ENCODE measurements at regions not wholly inside any gene's neighbourhood (a gene's known extent, or its start where the extent isn't known, plus 50 kb on each side); places are given as distances from the start of the nearest gene placed in this dataset.
"Not testable (repeated sequence)": the region's sequence is repeated elsewhere in the genome, so short reads cannot be mapped to it uniquely, and the experiment has no call there.

DNA sequence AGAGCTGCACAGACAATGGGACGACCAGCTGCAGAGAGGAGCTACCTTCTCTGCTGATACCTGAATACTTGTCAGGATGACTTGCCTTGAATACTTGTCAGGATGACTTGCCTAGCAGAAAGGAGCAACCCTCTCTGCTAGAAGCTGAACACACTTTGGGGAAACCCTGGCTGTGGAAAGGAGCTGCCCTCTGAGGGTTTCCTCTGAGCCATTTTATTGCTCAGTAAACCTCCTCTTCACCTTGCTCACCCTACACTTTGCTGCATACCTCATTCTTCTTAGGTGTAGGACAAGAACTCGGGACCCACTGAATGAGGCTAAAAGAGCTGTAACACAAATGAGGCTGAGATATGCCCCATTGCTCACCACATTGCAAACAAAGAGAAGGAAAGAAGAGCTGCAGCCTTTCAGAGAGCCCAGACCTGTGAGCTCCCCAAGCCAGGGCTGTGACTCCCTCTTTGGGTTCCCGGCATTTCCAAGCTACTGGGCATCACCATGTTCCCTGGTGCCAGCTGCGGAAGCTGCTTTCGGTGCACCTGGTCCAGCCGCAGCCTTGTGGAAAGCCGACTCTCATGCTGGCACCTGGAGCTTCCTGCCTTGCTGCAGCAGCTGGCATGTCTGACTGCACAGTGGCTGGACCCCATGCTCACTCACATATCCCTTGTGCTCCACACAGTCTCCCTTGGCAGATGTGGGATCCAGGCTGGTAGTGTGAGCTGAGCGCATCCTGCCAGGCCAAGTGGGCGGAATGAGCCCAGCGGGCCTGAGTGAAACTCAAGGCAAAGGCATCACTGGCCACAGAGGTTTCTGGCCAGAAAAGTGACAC, 106.7 kb upstream of the AHI1 start:
- no peak for DNase-seq (ENCODE audit: low read depth in 3 of 3, low spot score in 1 of 3)

DNA sequence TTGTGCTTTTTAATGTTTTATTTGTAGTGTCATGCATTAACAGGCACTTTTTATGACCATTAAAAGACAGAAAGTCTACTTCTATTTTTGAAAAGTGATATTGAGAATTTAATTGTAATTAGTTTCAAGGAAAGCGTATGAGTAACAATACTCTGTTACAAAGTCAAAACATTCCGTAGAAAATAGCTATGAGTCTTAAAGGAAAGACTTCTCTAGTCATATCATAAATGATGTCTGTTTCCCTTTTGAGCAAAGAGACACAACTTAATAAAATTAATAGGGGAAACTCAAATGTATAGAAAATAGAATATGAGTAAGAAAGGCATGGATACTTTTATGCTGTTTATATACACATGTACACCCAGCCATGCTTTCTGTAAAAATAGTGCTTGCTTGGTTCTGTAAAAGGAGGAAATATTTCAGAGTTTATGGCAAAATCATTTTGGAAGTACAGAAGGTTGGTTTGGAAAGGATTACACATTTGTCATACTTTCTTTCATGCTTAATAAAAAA, 107.8 kb upstream of the AHI1 start:
- DNase-seq (ENCODE audit: low read depth in 3 of 3, low spot score in 1 of 3) = no peak

DNA sequence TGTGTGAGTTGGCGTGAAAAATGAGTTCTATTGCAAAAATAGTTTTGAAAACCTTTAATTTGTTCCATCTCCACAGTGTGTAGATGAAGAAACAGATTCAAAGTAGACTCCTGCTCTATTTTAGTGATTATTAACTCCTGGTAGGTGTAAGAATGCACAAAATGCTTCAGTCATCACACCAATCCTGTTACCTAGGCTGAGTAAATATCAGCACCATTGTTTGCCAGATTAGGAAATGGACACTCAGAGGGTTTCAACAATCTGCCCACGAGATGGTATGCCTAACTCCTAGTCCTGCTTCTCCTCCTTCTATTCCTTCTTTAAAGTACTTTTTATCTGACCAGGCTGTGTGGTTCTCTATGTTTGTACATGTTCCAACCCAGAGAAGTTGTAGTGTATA, 108.9 kb upstream of the AHI1 start:
- no peak for DNase-seq (ENCODE audit: low read depth in 3 of 3, low spot score in 1 of 3)

DNA sequence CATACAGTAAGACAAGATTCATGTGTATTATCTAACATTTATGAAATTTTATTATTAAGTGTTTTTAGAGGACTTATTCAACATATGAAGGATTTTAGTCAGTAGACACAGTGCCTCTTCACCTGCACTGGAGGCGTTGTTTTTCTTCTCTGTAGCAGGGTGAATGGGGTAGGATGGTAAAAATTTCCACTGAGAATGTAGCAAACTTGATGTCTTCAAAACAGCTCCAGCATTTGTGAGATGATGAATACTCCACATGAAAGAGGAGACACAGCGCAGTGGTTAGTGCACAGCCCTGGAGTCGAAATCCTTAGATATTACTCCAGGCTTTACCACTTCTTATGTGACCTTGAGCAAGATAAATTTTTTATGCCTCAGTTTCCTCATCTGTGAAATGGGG, 110.5 kb upstream of the AHI1 start:
- DNase-seq (ENCODE audit: low read depth in 3 of 3, low spot score in 1 of 3) = no peak

DNA sequence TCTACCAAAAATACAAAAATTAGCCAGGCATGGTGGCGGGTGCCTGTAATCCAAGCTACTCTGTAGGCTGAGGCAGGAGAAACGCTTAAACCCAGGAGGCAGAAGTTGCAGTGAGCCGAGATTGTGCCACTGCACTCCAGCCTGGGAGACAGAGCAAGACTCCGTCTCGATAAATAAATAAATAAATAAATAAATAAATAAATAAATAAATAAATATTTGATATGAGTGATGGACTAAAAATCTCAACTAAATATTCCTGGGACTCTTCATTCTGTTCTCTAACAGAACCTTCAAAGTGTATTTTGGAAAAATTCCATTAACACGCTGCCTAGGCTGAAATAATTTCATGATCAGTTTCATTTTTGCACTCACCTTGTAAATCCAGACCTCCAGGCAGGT, 112.7 kb upstream of the AHI1 start:
- DNase-seq (ENCODE audit: low read depth in 3 of 3, low spot score in 1 of 3) = not testable (repeated sequence)

DNA sequence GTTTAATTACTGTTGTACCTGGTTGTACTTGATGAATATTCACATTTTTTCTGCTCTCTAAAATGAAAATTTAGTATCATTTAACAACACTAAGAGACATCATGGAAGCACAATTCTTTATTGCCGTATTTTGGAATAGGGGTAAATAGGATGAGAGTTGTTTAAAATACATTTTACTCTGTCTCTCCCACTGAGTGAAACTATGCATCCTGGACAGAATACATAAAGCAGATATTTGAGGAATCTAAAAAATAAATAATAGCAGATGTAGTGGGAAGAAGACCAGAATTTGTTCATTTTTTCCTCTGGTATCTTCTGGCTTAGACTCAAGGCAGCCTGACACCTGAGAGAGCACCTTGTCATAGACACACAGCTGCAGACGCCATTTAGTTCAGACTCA, 119.1 kb upstream of the AHI1 start:
- DNase-seq (ENCODE audit: low read depth in 3 of 3, low spot score in 1 of 3) = no peak

DNA sequence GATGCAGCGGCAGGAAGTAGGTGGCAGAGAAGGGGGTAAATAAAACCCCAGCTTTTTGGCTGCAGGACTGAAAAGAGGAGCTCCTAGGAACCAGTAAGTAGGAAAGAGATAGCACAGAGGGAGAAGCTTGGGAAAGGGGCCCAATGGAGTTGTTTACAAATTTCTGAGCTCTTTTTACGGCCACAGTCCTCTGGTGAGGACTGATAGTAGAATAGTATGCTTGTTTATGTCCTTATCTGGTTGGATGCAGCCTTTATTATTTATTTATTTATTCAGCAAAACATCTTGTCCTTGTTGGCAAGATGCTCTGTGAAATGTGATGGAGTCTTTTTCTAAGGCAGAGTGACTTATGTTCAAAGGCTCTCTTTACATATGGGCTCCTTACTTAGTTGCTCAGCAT, 119.7 kb upstream of the AHI1 start:
- no peak for DNase-seq (ENCODE audit: low read depth in 3 of 3, low spot score in 1 of 3)

DNA sequence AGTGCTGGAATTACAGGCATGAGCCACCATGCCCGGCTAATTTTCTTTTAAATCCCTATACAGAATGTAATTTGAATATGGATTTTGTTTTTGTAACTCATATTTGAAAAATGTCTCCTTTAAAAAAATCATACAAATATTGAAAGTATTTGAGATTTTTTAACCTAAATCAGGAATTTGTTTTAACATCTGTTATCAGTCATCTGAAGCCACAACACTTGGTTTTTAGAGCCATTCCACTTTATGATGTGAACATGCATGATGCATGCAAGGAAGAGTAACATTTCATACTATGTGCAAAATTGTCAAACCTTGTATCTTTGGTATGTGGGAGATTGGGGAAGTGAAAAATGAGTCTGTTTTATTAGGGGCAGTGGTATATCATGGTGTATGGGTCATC, 124.5 kb upstream of the AHI1 start:
- DNase-seq (ENCODE audit: low read depth in 3 of 3, low spot score in 1 of 3) = no peak

DNA sequence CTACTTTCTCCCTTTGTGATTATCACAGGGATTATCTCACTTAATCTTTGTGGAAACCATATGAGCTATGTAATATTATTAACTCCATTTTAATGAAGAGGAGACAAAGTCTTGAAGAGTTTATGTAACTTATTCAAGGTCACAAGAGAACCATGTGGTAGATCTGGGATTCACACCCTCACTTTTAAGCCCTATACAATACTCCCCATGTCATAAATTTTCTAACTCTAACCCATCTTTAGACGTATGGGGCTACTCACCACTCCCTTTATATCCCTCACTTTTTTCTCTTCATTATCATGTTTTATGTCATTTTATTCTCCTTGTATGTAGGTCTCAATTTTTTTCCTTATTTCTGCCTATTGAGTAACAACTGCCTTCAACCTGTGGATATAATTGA, 126.4 kb upstream of the AHI1 start:
- DNase-seq (ENCODE audit: low read depth in 3 of 3, low spot score in 1 of 3) = no peak

DNA sequence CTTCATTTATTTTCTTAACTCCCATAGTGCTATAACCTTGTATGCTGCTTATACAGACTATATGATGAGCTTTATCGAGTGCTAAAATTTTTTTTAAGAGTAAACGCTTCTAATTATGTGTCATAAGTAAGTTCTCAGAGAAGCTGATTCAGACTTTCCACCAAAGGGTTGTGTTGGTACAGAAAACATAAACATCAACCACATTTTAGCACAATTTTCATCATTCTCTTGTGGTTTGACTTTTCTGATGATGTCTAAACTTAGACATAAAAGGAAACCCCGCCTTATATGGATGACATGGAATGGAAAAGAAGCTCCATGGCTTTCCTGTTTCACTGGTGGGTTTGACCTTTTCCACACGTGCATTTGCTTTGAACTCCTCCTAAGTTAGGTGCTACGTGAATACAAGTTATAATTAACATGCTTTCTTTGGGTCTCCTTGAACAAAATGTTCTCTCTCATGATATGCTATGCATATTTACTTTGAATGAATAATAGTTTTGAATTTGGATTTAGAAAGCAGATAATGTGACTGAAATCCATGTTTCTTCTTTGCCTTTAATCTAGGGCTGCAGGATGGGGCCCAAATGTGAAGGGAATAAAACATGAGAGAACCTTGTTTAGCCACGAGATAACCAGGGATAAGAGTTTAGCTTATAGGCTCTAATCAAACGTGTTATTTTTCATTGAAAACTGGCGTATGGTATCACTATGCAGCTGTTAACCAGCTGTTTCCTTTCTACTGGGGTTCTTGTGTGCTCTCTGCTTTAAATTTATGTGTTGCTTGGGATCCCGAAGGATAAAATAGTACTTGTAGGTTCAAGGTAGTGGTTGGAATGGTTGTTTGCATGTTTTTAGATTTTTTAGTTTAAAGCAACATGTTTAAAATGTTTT, 127.1 kb upstream of the AHI1 start:
- no peak for DNase-seq (ENCODE audit: low read depth in 3 of 3, low spot score in 1 of 3)

DNA sequence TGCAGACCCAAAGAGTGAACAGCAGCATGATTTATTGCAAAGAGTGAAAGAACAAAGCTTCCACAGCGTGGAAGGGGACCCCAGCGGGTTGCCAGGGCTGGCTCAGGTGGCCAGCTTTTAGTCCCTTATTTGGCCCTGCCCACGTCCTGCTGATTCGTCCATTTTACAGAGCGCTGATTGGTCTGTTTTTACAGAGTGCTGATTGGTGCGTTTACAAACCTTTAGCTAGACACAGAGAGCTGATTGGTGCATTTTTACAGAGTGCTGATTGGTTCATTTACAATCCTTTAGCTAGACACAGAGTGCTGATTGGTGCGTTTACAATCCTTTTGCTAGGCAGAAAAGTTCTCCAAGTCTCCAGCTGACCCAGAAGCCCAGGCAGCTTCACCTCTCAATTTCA, 128.5 kb upstream of the AHI1 start:
- not testable (repeated sequence) for DNase-seq (ENCODE audit: low read depth in 3 of 3, low spot score in 1 of 3)

DNA sequence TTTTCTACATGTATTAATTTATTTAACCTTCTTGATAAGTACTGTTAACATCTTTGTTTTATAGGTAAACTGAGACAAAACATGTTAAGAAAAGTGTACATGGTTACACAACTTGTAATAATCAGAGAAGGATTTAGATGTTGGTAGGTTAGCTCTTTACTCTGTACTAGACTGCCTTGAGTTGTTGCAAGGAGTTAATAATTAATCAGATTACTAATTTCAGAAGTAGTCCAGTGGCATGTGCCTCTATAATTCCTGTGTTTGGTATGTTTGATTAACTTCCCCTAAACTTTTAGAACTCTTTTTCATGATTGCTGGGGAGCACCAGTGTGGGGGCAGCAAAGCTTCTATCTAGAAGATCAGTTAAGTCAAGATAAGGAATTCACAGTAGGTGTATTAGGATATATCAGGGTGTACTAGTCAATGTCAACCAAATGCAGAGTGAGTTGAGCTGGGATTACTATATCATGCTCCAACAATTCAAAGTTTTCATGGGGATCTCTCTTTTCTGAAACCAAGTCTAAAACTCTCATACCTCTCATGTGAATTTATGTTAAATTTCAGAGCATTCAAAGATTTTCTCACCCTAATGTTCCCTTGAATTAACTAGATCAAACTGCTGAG, 129.7 kb upstream of the AHI1 start:
- no peak for DNase-seq (ENCODE audit: low read depth in 3 of 3, low spot score in 1 of 3)

DNA sequence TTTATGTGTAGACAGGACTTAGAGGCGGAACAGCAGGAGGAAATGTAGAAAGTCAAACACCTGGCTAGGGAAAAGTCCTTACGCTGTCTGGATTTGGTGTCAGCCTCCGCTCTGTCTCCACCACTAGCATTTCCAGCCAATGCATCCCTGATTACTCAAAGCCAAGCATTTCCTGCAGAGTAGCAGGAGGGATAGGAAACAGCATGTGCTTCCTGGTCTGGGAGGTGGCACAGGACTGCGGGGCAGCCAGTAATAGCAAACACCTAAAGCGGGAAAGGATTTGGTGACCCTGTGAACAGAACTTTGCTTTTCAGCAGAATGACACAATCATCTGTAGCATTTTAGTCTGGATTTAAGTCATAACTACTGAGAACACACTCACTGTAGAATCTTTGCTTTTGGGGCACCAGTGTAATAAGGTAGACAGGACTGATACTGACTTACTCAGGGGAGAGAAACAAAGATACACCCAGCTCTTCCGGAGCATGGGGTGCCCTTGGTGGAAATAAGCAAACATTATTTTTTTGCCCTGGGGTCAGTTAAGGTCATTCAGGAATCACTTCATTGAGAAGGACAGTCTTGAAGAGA, 133.3 kb upstream of the AHI1 start:
- no peak for DNase-seq (ENCODE audit: low read depth in 3 of 3, low spot score in 1 of 3)

DNA sequence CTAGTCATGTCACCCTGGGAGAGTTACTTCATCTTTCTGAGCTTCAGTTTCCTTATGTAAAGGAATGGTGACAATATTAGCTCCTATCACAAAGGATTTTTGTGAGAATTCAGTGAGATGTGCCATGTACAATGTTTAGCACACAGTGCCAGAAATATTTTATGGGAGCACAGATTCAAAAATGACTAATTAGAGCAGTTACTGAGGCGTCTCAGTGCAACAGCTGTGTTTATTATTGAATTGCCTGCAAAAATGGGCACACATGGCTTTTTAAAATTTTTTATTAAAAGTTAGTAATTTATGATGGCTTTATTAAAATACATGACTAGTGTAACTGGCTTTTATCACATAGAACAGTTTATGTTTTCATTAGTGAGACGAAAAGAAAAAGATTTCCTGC, 134.3 kb upstream of the AHI1 start:
- DNase-seq (ENCODE audit: low read depth in 3 of 3, low spot score in 1 of 3) = no peak

DNA sequence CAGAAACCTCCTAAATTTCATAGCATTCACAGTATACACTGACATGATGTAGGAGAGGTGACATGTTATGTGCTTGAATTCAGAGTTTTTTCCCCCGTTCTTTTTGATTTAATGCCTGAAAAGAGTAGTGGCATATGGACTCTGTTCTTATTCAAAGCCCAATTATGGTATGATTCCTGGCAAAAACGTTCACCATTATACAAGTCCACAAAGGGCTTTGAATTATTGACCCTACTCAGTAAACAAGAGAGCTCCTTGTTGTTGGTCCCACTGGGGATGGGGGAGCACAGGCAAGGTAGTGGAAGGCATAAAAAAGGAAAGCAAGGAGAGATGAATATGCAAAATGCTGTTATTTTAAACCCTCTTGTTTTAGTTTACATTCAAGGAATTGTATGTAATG, 136.0 kb upstream of the AHI1 start:
- no peak for DNase-seq (ENCODE audit: low read depth in 3 of 3, low spot score in 1 of 3)

DNA sequence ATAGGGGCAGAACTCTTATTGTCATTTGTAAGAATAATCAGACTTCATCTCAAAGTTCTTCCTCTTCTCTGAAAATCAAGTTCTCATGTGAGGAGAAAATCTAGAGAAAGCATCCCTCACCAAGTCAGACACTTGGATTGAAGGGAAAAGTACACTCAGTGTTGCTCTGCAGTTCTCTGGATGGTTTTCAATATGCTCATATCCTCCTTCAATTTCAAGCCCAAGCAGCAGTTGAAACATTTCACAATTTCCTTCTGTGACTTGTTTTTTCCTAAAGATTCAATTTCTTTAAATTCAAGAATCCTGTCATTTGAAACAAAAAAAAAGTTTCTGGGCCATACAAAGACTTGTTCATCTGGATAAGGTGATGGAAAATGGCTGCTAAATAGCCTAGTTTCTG, 140.2 kb upstream of the AHI1 start:
- no peak for DNase-seq (ENCODE audit: low read depth in 3 of 3, low spot score in 1 of 3)

DNA sequence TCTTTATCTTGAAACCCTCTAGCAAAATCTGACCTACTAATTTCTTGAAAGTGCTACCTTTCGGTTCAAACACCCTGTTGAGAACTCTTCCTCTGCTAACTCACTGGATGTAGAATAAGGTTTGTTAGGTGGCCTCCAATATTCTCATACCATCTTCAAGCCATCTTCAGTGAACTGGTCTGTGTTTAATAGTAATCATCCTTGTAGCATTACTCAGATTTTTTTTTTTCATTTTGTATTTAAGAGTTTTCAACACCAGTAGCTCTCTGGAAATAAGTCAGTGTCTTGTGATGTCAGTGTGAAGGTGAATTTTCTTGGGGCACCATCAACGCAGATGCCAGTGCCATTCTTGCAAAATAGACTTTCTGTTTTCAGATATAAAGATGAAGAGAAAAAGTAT, 140.6 kb upstream of the AHI1 start:
- no peak for DNase-seq (ENCODE audit: low read depth in 3 of 3, low spot score in 1 of 3)

DNA sequence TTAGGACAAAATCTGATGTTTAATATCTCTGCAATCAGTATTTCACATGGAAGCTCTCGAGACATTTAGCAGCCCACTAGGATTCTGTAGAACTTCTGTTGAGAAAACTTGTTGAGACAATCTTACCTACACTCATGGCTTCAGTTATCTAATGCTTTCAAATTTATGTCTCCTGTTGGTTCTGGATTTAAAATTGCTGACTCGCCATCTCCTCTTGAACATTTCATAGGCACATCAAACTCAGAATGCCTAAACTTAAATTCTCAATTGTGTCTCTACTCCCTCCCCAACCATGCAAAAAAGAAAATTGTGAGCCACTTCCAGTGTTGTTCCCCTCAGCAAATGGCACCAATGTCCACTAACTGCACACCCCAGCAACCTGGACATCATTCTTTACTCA, 142.5 kb upstream of the AHI1 start:
- no peak for DNase-seq (ENCODE audit: low read depth in 3 of 3, low spot score in 1 of 3)

DNA sequence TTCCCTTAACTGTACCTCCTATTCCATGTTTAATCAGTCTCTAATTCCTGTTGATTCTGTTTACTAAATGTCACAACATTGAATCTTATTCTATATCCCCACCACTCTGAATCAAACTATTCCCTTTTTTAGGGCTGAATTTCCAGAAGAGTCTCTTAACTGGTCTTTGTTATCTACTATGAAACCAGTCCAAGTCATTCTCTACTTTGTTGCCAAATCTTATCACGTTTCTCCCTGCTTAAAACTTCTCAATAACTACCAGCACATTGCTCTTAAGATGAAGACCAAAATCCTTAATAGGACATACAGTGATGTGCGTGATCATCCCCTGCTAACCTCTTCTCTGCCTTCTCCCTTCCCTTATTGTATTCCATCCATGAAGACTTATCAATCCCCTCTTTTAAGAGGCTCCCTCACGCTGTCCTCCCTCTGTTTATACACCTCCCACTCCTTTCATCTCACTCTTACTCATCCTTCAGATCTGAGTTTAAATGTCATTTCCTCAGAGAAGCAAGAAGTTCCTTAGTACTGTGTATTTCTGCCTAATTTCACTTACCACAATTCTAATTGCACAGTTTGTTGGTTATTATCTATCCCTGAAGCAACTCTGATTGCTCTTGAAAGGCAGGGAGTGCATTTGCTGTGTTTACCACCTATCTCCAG, 143.0 kb upstream of the AHI1 start:
- DNase-seq (ENCODE audit: low read depth in 3 of 3, low spot score in 1 of 3) = no peak

DNA sequence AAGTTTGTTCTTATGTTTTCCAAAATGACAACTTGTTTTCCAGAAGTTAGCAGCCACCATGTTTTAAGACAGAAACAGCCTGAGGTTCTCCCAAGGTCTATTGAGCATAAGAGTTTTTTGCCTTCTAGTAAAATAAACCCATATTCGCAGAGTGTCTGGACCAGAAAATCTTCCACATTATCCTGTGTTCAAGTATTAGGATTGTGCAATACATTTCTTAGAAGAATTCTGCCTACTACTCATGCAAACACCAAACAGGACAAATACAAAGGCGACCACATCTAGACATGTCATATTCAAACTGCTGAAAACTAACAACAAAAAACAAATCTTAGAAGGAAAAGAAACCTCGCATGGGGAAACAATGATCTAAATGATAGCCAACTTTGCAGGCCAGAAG, 145.4 kb upstream of the AHI1 start:
- no peak for DNase-seq (ENCODE audit: low read depth in 3 of 3, low spot score in 1 of 3)

DNA sequence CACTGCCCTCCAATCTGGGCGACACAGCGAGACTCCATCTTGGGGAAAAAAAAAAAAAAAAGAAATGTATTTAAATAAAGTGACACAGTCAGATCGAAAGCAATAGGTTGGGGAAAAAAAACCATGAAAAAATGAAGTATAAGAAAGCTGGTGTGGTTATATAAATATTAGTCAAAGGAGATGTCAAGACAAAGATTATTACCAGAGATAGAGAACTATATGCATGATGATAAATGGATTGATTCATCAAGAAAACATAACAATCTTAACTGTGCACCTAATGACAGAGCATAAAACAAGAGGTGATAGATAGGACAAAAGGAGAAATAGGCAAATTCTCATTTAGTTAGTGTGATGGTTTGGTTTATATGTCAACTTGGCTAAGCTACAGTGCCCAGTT, 146.9 kb upstream of the AHI1 start:
- DNase-seq (ENCODE audit: low read depth in 3 of 3, low spot score in 1 of 3) = no peak

Measured in stimulated activated CD4-positive, alpha-beta T cell treated with anti-CD3 and anti-CD28 coated beads, TNF-alpha, amount 100 ng/mL, for 1 hour (primary cell).